Smooth muscle cell (in vitro differentiated cells): ENCODE measurements at regions not wholly inside any gene's neighbourhood (a gene's known extent, or its start where the extent isn't known, plus 50 kb on each side); places are given as distances from the start of the nearest gene placed in this dataset.
"Not testable (repeated sequence)": the region's sequence is repeated elsewhere in the genome, so short reads cannot be mapped to it uniquely, and the experiment has no call there.

ENCODE experiments used
- DNase-seq: peaks from one replicate; lab custom pipeline; 2025; ENCODE audit not compliant: unreplicated experiment; lab: John Stamatoyannopoulos, UW
- H2AFZ ChIP-seq: fragments of 200-600 bp; sonication (generic); 2 replicates; pipeline ENCODE4 v1.6.0; 2016; ENCODE audit warnings: antibody characterized with exemption, low read depth, mild to moderate bottlenecking
- H3F3A ChIP-seq: fragments of 200-600 bp; sonication (generic); 2 replicates; pipeline ENCODE4 v1.6.0; 2017; ENCODE audit warnings: antibody characterized with exemption, low read depth
- H3K27ac ChIP-seq: fragments of 200-600 bp; sonication (generic); 2 replicates; pipeline ENCODE4 v1.5.1; 2016; ENCODE audit warnings: low read depth, mild to moderate bottlenecking
- H3K27me3 ChIP-seq: fragments of 200-600 bp; sonication (generic); 2 replicates; pipeline ENCODE4 v1.6.1; 2016; ENCODE audit warnings: low read depth, mild to moderate bottlenecking
- H3K36me3 ChIP-seq: fragments of 200-600 bp; sonication (generic); 2 replicates; pipeline ENCODE4 v1.5.1; 2016; ENCODE audit warnings: low read depth
- H3K4me1 ChIP-seq: fragments of 200-600 bp; sonication (generic); 2 replicates; pipeline ENCODE4 v1.5.1; 2016; ENCODE audit warnings: low read depth
- H3K4me2 ChIP-seq: fragments of 200-600 bp; sonication (generic); 2 replicates; pipeline ENCODE4 v1.6.0; 2016; ENCODE audit warnings: mild to moderate bottlenecking
- H3K4me3 ChIP-seq: fragments of 200-600 bp; sonication (generic); 2 replicates; pipeline ENCODE4 v1.5.1; 2016; ENCODE audit warnings: mild to moderate bottlenecking
- H3K79me2 ChIP-seq: fragments of 200-600 bp; sonication (generic); 2 replicates; pipeline ENCODE4 v1.6.0; 2016; ENCODE audit warnings: low read depth, mild to moderate bottlenecking
- H3K9ac ChIP-seq: fragments of 200-600 bp; sonication (generic); 2 replicates; pipeline ENCODE4 v1.6.0; 2016; ENCODE audit warnings: low read depth
- H3K9me3 ChIP-seq: fragments of 200-600 bp; sonication (generic); replicated peaks from 2 replicates; pipeline ENCODE4 v1.5.1; 2016; ENCODE audit warnings: low read depth
- H4K20me1 ChIP-seq: fragments of 200-600 bp; sonication (generic); 2 replicates; pipeline ENCODE4 v1.6.0; 2016; ENCODE audit warnings: low read depth
- CTCF ChIP-seq: fragments of 200-600 bp; sonication (generic); IDR thresholded peaks from 2 replicates; pipeline ENCODE4 v1.5.1; 2017; ENCODE audit warnings: borderline replicate concordance, mild to moderate bottlenecking, antibody characterized with exemption; ENCODE audit not compliant: insufficient read depth, poor library complexity, severe bottlenecking
- WGBS: methylation state at CpG from one replicate; pipeline ENCODE4 v1.1.7; 2016; ENCODE audit warnings: low lambda C conversion rate; 5-methylcytosine and 5-hydroxymethylcytosine counted together

- no peaks in the 10 kb centered on the region for H3K4me1 ChIP-seq
- no peak overlapping the region for H3K4me2 ChIP-seq
- no peaks in the 10 kb centered on the region for H3F3A ChIP-seq
- DNase-seq, result no peak
- no peak overlapping the region for H2AFZ ChIP-seq
- H3K4me3 ChIP-seq, result no peak overlapping the region
- no peak overlapping the region for H3K9ac ChIP-seq
- no peaks in the 10 kb centered on the region for H3K79me2 ChIP-seq
- no peaks in the 10 kb centered on the region for H4K20me1 ChIP-seq
- H3K27me3 ChIP-seq, result peaks cover 5% of the 10 kb centered on the region
- TF ChIP-seq CTCF, result no peak
- no peak overlapping the region for H3K27ac ChIP-seq
- H3K36me3 ChIP-seq, result no peaks in the 10 kb centered on the region
- H3K9me3 ChIP-seq, result no peaks in the 10 kb centered on the region
These were observed 54.5 kb upstream of the CD2AP start for GRCh38 chr6:47423079-47423478.

DNA sequence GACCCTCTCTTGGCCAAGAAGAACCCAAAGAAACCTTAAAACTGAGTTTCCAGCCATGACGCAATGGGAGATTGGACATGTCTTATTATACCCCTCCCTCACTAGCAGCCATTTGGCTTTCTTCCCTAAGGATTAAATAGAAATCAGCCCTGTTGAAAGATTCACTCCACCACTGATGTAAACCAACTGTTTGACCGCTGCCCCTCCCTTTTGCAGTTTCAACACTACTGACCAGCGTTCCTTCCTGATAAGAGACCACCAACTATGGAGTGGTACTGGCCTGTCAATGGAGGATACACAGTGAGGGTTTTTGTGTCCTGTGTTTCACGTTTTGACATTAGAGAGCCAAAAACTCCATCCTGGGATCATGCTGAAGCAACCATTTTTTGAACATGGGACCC lies 53.2 kb upstream of the CD2AP start:
- no peak for DNase-seq
- Histone ChIP-seq H3K9me3 (no peaks in the 10 kb centered on the region), H2AFZ (no peak overlapping the region), H3K27me3 (peaks cover 5% of the 10 kb centered on the region), H3K79me2 (no peaks in the 10 kb centered on the region), H3F3A (no peaks in the 10 kb centered on the region), H3K4me2 (no peak overlapping the region), H3K4me3 (no peak overlapping the region), H3K9ac (no peak overlapping the region), H3K36me3 (no peaks in the 10 kb centered on the region), H4K20me1 (no peaks in the 10 kb centered on the region), H3K27ac (no peak overlapping the region), H3K4me1 (no peaks in the 10 kb centered on the region)
- TF ChIP-seq CTCF, result no peak
- 32% methylated on average over 4 of the region's 4 CpGs for WGBS

DNA sequence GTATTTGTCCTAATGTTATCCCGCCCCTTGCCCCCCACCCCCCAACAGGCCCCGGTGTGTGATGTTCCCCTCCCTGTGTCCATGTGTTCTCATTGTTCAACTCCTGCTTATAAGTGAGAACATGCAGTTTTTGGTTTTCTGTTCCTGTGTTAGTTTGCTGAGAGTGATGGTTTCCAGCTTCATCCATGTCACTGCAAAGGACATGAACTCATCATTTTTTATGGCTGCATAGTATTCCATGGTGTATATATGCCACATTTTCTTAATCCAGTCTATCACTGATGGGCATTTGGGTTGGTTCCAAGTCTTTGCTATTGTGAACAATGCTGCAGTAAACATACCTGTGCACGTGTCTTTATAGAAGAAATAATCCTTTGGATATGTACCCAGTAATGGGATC lies 51.9 kb upstream of the CD2AP start:
- not testable (repeated sequence) for H3K4me2 ChIP-seq, H3K36me3 ChIP-seq, H4K20me1 ChIP-seq

GRCh38 chr6:47426524-47427302 lies 50.9 kb upstream of the CD2AP start:
- no peaks in the 10 kb centered on the region for H3K36me3 ChIP-seq
- no peak overlapping the region for H3K4me3 ChIP-seq
- no peak overlapping the region for H3K4me2 ChIP-seq
- WGBS, result 87% methylated on average over 2 of the region's 2 CpGs
- no peaks in the 10 kb centered on the region for H3K4me1 ChIP-seq
- no peak overlapping the region for H2AFZ ChIP-seq
- H3F3A ChIP-seq, result no peaks in the 10 kb centered on the region
- H3K27ac ChIP-seq, result no peak overlapping the region
- H3K9me3 ChIP-seq, result no peaks in the 10 kb centered on the region
- no peak for DNase-seq
- TF ChIP-seq CTCF, result no peak
- no peaks in the 10 kb centered on the region for H4K20me1 ChIP-seq
- H3K9ac ChIP-seq, result no peak overlapping the region
- no peaks in the 10 kb centered on the region for H3K79me2 ChIP-seq
- H3K27me3 ChIP-seq, result peaks cover 5% of the 10 kb centered on the region

More for the DNA sequence above, 51.9 kb upstream of the CD2AP start:
- not testable (repeated sequence) for H2AFZ ChIP-seq, DNase-seq, H3K79me2 ChIP-seq, H3F3A ChIP-seq, H3K4me3 ChIP-seq, H3K9ac ChIP-seq, H3K4me1 ChIP-seq, H3K9me3 ChIP-seq, H3K27ac ChIP-seq, H3K27me3 ChIP-seq
- 87% methylated on average over 3 of the region's 3 CpGs for WGBS
